CD4-positive, alpha-beta T cell (primary cell): ENCODE measurements at regions not wholly inside any gene's neighbourhood (a gene's known extent, or its start where the extent isn't known, plus 50 kb on each side); places are given as distances from the start of the nearest gene placed in this dataset.

ENCODE experiments used
- ATAC-seq: fragments of 200-7000 bp; cut with Tn5 transposase; one replicate; pipeline ENCODE4 v1.10.0; 2022; ENCODE audit warnings: mild to moderate bottlenecking; ENCODE audit not compliant: poor library complexity
- CTCF ChIA-PET: fragments of 350-600 bp; sonication (Branson Sonifier 250); formaldehyde crosslinking; loops from one replicate; lab custom pipeline; 2021; ENCODE audit warnings: antibody characterized with exemption, inconsistent platforms; lab: Charles Lee
- POLR2A ChIA-PET: fragments of 350-600 bp; sonication (Branson Sonifier 250); formaldehyde crosslinking; loops from one replicate; lab custom pipeline; 2021; ENCODE audit warnings: antibody characterized with exemption, inconsistent platforms; lab: Charles Lee
- DNase-seq, 14 experiments: peaks; one replicate each; pipeline ENCODE4 v3.0.0-alpha.2; 2013 to 2020; ENCODE audit warnings: mixed read lengths in 2 of 14
- H3K27ac ChIP-seq, 2 donors: one replicate each; pipeline versions ENCODE4 v1.5.1 to v1.7.0; 2013; ENCODE audit warnings: low read length in 2 of 2, low read depth in 1 of 2, mild to moderate bottlenecking in 1 of 2
- H3K27me3 ChIP-seq, 2 experiments: 1 replicate in 1 of 2; 2 replicates in 1 of 2; pipeline versions ENCODE4 v1.6.1 to v1.7.0; 2013; ENCODE audit warnings: low read length in 2 of 2, control low read depth in 1 of 2, mild to moderate bottlenecking in 1 of 2, moderate library complexity in 1 of 2; ENCODE audit not compliant: insufficient read depth in 2 of 2, control insufficient read depth in 1 of 2
- H3K36me3 ChIP-seq: one replicate; pipeline ENCODE4 v1.6.1; 2013; ENCODE audit warnings: low read length, control low read depth; ENCODE audit not compliant: insufficient read depth
- H3K4me1 ChIP-seq: one replicate; pipeline ENCODE4 v1.6.1; 2013; ENCODE audit warnings: low read length, control low read depth; ENCODE audit not compliant: insufficient read depth
- H3K4me3 ChIP-seq: one replicate; pipeline ENCODE4 v1.5.1; 2013; ENCODE audit warnings: mild to moderate bottlenecking, low read length, moderate library complexity
- H3K9me3 ChIP-seq, 2 experiments: 1 replicate in 1 of 2; 2 replicates in 1 of 2; pipeline versions ENCODE4 v1.6.1 to v1.7.0; 2013; ENCODE audit warnings: low read length in 2 of 2, mild to moderate bottlenecking in 2 of 2, control low read depth in 1 of 2, moderate library complexity in 1 of 2; ENCODE audit not compliant: control insufficient read depth in 1 of 2, insufficient read depth in 1 of 2
- H3K27ac Mint-ChIP-seq: one replicate; pipeline ENCODE4 v1.8.0; 2020; ENCODE audit warnings: mixed read lengths
- H3K27me3 Mint-ChIP-seq: one replicate; pipeline ENCODE4 v1.8.0; 2021; ENCODE audit warnings: mixed read lengths
- H3K36me3 Mint-ChIP-seq: one replicate; pipeline ENCODE4 v1.8.0; 2021; ENCODE audit warnings: low read depth, mixed read lengths
- H3K4me1 Mint-ChIP-seq: one replicate; pipeline ENCODE4 v1.8.0; 2021; ENCODE audit warnings: low read depth, mixed read lengths
- H3K4me3 Mint-ChIP-seq: one replicate; pipeline ENCODE4 v1.8.0; 2020; ENCODE audit warnings: mild to moderate bottlenecking, mixed read lengths
- H3K9me3 Mint-ChIP-seq: one replicate; pipeline ENCODE4 v1.8.0; 2020; ENCODE audit warnings: mixed read lengths
- CTCF ChIP-seq: fragments of 200-600 bp; IDR thresholded peaks from one replicate; pipeline ENCODE4 v1.8.0; 2022; ENCODE audit warnings: antibody characterized with exemption, mild to moderate bottlenecking
- intact Hi-C, 2 experiments: fragments of 100-400 bp; cut with DNase I in 1 of 2; cut with micrococcal nuclease in 1 of 2; formaldehyde crosslinking; loops; one replicate each; pipeline versions ENCODE4 v1.15.1 to v1.9.0; 2023 to 2025; cut with DNase I, micrococcal nuclease

GRCh38 chrY:7275751-7276150 lies 364.2 kb upstream of the AMELY start:
- DNase-seq (no peak), ATAC-seq (no peak)
- Mint-ChIP-seq H3K27me3 (no peaks in the 10 kb centered on the region), H3K36me3 (peaks cover 34% of the 10 kb centered on the region), H3K4me3 (peak overlapping the region; percentile 98), H3K27ac (peak overlapping the region; percentile 97), H3K9me3 (no peaks in the 10 kb centered on the region), H3K4me1 (peaks cover 53% of the 10 kb centered on the region)
- Histone ChIP-seq H3K4me1 (peaks cover 45% of the 10 kb centered on the region), H3K9me3 (no peaks in the 10 kb centered on the region), H3K36me3 (no peaks in the 10 kb centered on the region), H3K4me3 (peak overlapping the region; percentile 75), H3K27me3 (no peaks in the 10 kb centered on the region), H3K27ac (peak overlapping the region; percentile 21 to 44)
- CTCF ChIA-PET, result no interaction called here
- intact Hi-C loops, result loop anchor here in 1 of 2 experiments (10.0 kb wide), 1 partner anchor 49 kb away; no protein-coding TSS in a partner anchor
- POLR2A ChIA-PET, result interaction anchor here (0.7 to 4.9 kb wide), 3 partner anchors 14 to 64 kb away, joined by 3 to 28 read pairs (median 18); no protein-coding TSS in a partner anchor
- TF ChIP-seq CTCF, result no peak

- H3K36me3 ChIP-seq, result no peaks in the 10 kb centered on the region
- peaks cover 30% of the 10 kb centered on the region for H3K36me3 Mint-ChIP-seq
- ChIA-PET POLR2A (interaction anchor here (0.7 to 4.9 kb wide), 3 partner anchors 14 to 65 kb away, joined by 3 to 28 read pairs (median 18); no protein-coding TSS in a partner anchor), CTCF (no interaction called here)
- peak overlapping the region; percentile 97 for H3K27ac Mint-ChIP-seq
- TF ChIP-seq CTCF, result no peak
- H3K4me1 ChIP-seq, result peaks cover 43% of the 10 kb centered on the region
- H3K9me3 Mint-ChIP-seq, result no peaks in the 10 kb centered on the region
- H3K9me3 ChIP-seq, result no peaks in the 10 kb centered on the region
- no peaks in the 10 kb centered on the region for H3K27me3 Mint-ChIP-seq
- H3K4me3 ChIP-seq, result peak overlapping the region; percentile 75
- ATAC-seq (no peak), DNase-seq (peak in 1 of 14 experiments; percentile 20)
- H3K4me1 Mint-ChIP-seq, result peaks cover 46% of the 10 kb centered on the region
- no peaks in the 10 kb centered on the region for H3K27me3 ChIP-seq
- intact Hi-C loops, result loop anchor here in 1 of 2 experiments (10.0 kb wide), 1 partner anchor 50 kb away; no protein-coding TSS in a partner anchor
- peak overlapping the region; percentile 98 for H3K4me3 Mint-ChIP-seq
- H3K27ac ChIP-seq, result peak overlapping the region in 1 of 2 donors; percentile 44
These were observed 363.5 kb upstream of the AMELY start for GRCh38 chrY:7275014-7275413.

- no peaks in the 10 kb centered on the region for H3K9me3 ChIP-seq
- peak in 1 of 14 experiments; percentile 26 for DNase-seq
- Mint-ChIP-seq H3K4me3 (peak overlapping the region; percentile 98), H3K36me3 (peaks cover 24% of the 10 kb centered on the region), H3K27me3 (no peaks in the 10 kb centered on the region), H3K9me3 (no peaks in the 10 kb centered on the region), H3K4me1 (peaks cover 40% of the 10 kb centered on the region), H3K27ac (peak overlapping the region; percentile 97)
- ATAC-seq, result no peak
- intact Hi-C loops, result loop anchor here (5.0 to 10.0 kb wide), 2 partner anchors 50 to 68 kb away; no protein-coding TSS in a partner anchor
- peak overlapping the region in 1 of 2 donors; percentile 44 for H3K27ac ChIP-seq
- peak overlapping the region; percentile 75 for H3K4me3 ChIP-seq
- no peaks in the 10 kb centered on the region for H3K36me3 ChIP-seq
- POLR2A ChIA-PET, result interaction anchor here (1.4 to 4.9 kb wide), 5 partner anchors 8 to 40 kb away, joined by 4 to 40 read pairs (median 18); no protein-coding TSS in a partner anchor
- peaks cover 38% of the 10 kb centered on the region for H3K4me1 ChIP-seq
- no peak for TF ChIP-seq CTCF
- H3K27me3 ChIP-seq, result no peaks in the 10 kb centered on the region
- CTCF ChIA-PET, result no interaction called here
These were observed 362.9 kb upstream of the AMELY start for GRCh38 chrY:7274369-7274913.
